CD14-positive monocyte (primary cell): ENCODE measurements at regions not wholly inside any gene's neighbourhood (a gene's known extent, or its start where the extent isn't known, plus 50 kb on each side); places are given as distances from the start of the nearest gene placed in this dataset.

ENCODE experiments used
- DNase-seq, 3 donors: peaks; one replicate each; pipeline ENCODE4 v3.0.0-alpha.2; 2011 to 2022
- H2AFZ ChIP-seq: 2 replicates; pipeline ENCODE4 v1.6.0; 2012; ENCODE audit warnings: mild to moderate bottlenecking, low read depth, low read length, inconsistent platforms; ENCODE audit not compliant: insufficient read depth, poor library complexity, severe bottlenecking
- H3K27ac ChIP-seq, 2 donors: 1 replicate in 1 of 2; 2 replicates in 1 of 2; pipeline ENCODE4 v1.5.1; 2012 to 2013; ENCODE audit warnings: low read length in 2 of 2, control low read depth in 1 of 2, inconsistent platforms in 1 of 2, low read depth in 1 of 2, mild to moderate bottlenecking in 1 of 2
- H3K27me3 ChIP-seq, 2 donors: one replicate each; pipeline versions ENCODE4 v1.6.0 to v1.6.1; 2011 to 2013; ENCODE audit warnings: low read length in 2 of 2; ENCODE audit not compliant: control insufficient read depth in 2 of 2, insufficient read depth in 2 of 2
- H3K36me3 ChIP-seq, 2 donors: replicated peaks in 1 of 2; 1 replicate in 1 of 2; 2 replicates in 1 of 2; pipeline versions ENCODE4 v1.5.1 to v1.6.1; 2012 to 2013; ENCODE audit warnings: low read length in 2 of 2, control low read depth in 1 of 2, inconsistent platforms in 1 of 2, mild to moderate bottlenecking in 1 of 2; ENCODE audit not compliant: insufficient read depth in 2 of 2, control insufficient read depth in 1 of 2
- H3K4me1 ChIP-seq, 2 donors: 1 replicate in 1 of 2; 2 replicates in 1 of 2; pipeline versions ENCODE4 v1.5.1 to v1.6.1; 2012 to 2013; ENCODE audit warnings: low read length in 2 of 2, control low read depth in 1 of 2, inconsistent platforms in 1 of 2, mild to moderate bottlenecking in 1 of 2, moderate library complexity in 1 of 2; ENCODE audit not compliant: insufficient read depth in 2 of 2, control insufficient read depth in 1 of 2
- H3K4me2 ChIP-seq: replicated peaks from 2 replicates; pipeline ENCODE3; 2012; ENCODE audit warnings: low read length, moderate library complexity, mild to moderate bottlenecking; ENCODE audit not compliant: poor library complexity, severe bottlenecking; ENCODE audit errors: extremely low read depth
- H3K4me3 ChIP-seq, 3 experiments: fragments of 200-600 bp in 1 of 3; sonication (generic) in 1 of 3; replicated peaks in 1 of 3; 1 replicate in 2 of 3; 2 replicates in 1 of 3; pipeline ENCODE4 v1.5.1; 2011 to 2013; ENCODE audit warnings: low read length in 3 of 3, mild to moderate bottlenecking in 3 of 3, control low read depth in 2 of 3, low read depth in 2 of 3, inconsistent platforms in 1 of 3, moderate library complexity in 1 of 3
- H3K79me2 ChIP-seq: 2 replicates; pipeline ENCODE4 v1.6.0; 2012; ENCODE audit warnings: mild to moderate bottlenecking, control low read depth, inconsistent platforms, low read length, moderate library complexity; ENCODE audit not compliant: insufficient read depth
- H3K9ac ChIP-seq: 2 replicates; pipeline ENCODE4 v1.6.0; 2017; ENCODE audit warnings: low read length, mild to moderate bottlenecking; ENCODE audit not compliant: insufficient read depth, poor library complexity, severe bottlenecking
- H3K9me3 ChIP-seq, 2 donors: replicated peaks in 1 of 2; 1 replicate in 1 of 2; 2 replicates in 1 of 2; pipeline versions ENCODE4 v1.5.1 to v1.6.1; 2012 to 2013; ENCODE audit warnings: low read length in 2 of 2, control low read depth in 1 of 2; ENCODE audit not compliant: control insufficient read depth in 1 of 2, insufficient read depth in 1 of 2
- H4K20me1 ChIP-seq: 2 replicates; pipeline ENCODE4 v1.6.0; 2012; ENCODE audit warnings: mild to moderate bottlenecking, low read length, control low read depth, moderate library complexity; ENCODE audit not compliant: insufficient read depth
- H3K27ac Mint-ChIP-seq, 7 donors: one replicate each; pipeline ENCODE4 v1.8.0; 2020; ENCODE audit warnings: mild to moderate bottlenecking in 7 of 7, mixed read lengths in 7 of 7, moderate library complexity in 6 of 7, inconsistent platforms in 2 of 7
- H3K27me3 Mint-ChIP-seq, 3 donors: one replicate each; pipeline ENCODE4 v1.8.0; 2021 to 2022; ENCODE audit warnings: low read depth in 3 of 3, mild to moderate bottlenecking in 3 of 3, mixed read lengths in 3 of 3, moderate library complexity in 3 of 3, inconsistent platforms in 1 of 3
- H3K36me3 Mint-ChIP-seq, 2 donors: one replicate each; pipeline ENCODE4 v1.8.0; 2020; ENCODE audit warnings: mixed read lengths in 2 of 2, inconsistent platforms in 1 of 2, mild to moderate bottlenecking in 1 of 2
- H3K4me1 Mint-ChIP-seq: one replicate; pipeline ENCODE4 v1.8.0; 2020; ENCODE audit warnings: mild to moderate bottlenecking, mixed read lengths
- H3K4me3 Mint-ChIP-seq, 2 donors: one replicate each; pipeline ENCODE4 v1.8.0; 2020; ENCODE audit warnings: mild to moderate bottlenecking in 2 of 2, mixed read lengths in 2 of 2, moderate library complexity in 1 of 2
- H3K9me3 Mint-ChIP-seq, 7 donors: one replicate each; pipeline ENCODE4 v1.8.0; 2020 to 2022; ENCODE audit warnings: mixed read lengths in 7 of 7, mild to moderate bottlenecking in 6 of 7, moderate library complexity in 6 of 7, inconsistent platforms in 2 of 7
- CTCF ChIP-seq: fragments of 200-600 bp; IDR thresholded peaks from one replicate; pipeline ENCODE4 v1.8.0; 2022; ENCODE audit warnings: antibody characterized with exemption, mild to moderate bottlenecking
- WGBS: methylation state at CpG from one replicate; pipeline ENCODE4 v1.1.5; 2013; ENCODE audit warnings: missing lambda C conversion rate; ENCODE audit not compliant: insufficient coverage; 5-methylcytosine and 5-hydroxymethylcytosine counted together
- intact Hi-C, 2 donors: fragments of 100-400 bp; cut with micrococcal nuclease; formaldehyde crosslinking; loops; one replicate each; pipeline versions ENCODE4 v1.15.0 to v1.15.1; 2023

GRCh38 chr1:62380181-62380580, 56.7 kb upstream of the USP1 start:
- H3K27ac Mint-ChIP-seq, result no peak overlapping the region
- no peak overlapping the region for H3K4me3 ChIP-seq
- no peak for TF ChIP-seq CTCF
- H3K4me3 Mint-ChIP-seq, result no peak overlapping the region
- H3K4me1 Mint-ChIP-seq, result no peaks in the 10 kb centered on the region
- H3K9me3 ChIP-seq, result no peaks in the 10 kb centered on the region
- no peaks in the 10 kb centered on the region for H3K27me3 ChIP-seq
- peaks cover 0 to 4% (median 3%) of the 10 kb centered on the region in 3 donors for H3K27me3 Mint-ChIP-seq
- WGBS, result no CpG with 5 or more reads among the region's 5 CpGs
- no peaks in the 10 kb centered on the region for H3K4me1 ChIP-seq
- no peaks in the 10 kb centered on the region for H3K36me3 ChIP-seq
- peaks cover 0 to 3% (median 2%) of the 10 kb centered on the region in 7 donors for H3K9me3 Mint-ChIP-seq
- H3K36me3 Mint-ChIP-seq, result no peaks in the 10 kb centered on the region
- intact Hi-C loops, result no loop called here
- H4K20me1 ChIP-seq, result no peaks in the 10 kb centered on the region
- no peak overlapping the region for H3K27ac ChIP-seq
- H2AFZ ChIP-seq, result no peak overlapping the region
- no peaks in the 10 kb centered on the region for H3K79me2 ChIP-seq
- H3K9ac ChIP-seq, result no peak overlapping the region
- no peak for DNase-seq
- H3K4me2 ChIP-seq, result no peak overlapping the region

GRCh38 chr1:62381831-62382657, 54.8 kb upstream of the USP1 start:
- Histone ChIP-seq H3K27ac (no peak overlapping the region), H3K36me3 (no peaks in the 10 kb centered on the region), H3K27me3 (no peaks in the 10 kb centered on the region), H3K4me3 (no peak overlapping the region), H3K4me2 (no peak overlapping the region), H3K9me3 (no peaks in the 10 kb centered on the region), H3K79me2 (no peaks in the 10 kb centered on the region), H3K4me1 (no peaks in the 10 kb centered on the region), H2AFZ (no peak overlapping the region), H4K20me1 (no peaks in the 10 kb centered on the region), H3K9ac (no peak overlapping the region)
- H3K4me3 Mint-ChIP-seq, result no peak overlapping the region
- H3K27ac Mint-ChIP-seq, result no peak overlapping the region
- 96% methylated on average over 10 of the region's 10 CpGs for WGBS
- no peaks in the 10 kb centered on the region for H3K36me3 Mint-ChIP-seq
- H3K27me3 Mint-ChIP-seq, result peaks cover 0 to 4% (median 0%) of the 10 kb centered on the region in 3 donors
- peaks cover 0 to 3% (median 2%) of the 10 kb centered on the region in 7 donors for H3K9me3 Mint-ChIP-seq
- H3K4me1 Mint-ChIP-seq, result no peaks in the 10 kb centered on the region
- no peak for DNase-seq
- intact Hi-C loops, result no loop called here
- no peak for TF ChIP-seq CTCF
